NCI-H226 (cell line): ENCODE measurements at regions not wholly inside any gene's neighbourhood (a gene's known extent, or its start where the extent isn't known, plus 50 kb on each side); places are given as distances from the start of the nearest gene placed in this dataset.
"Not testable (repeated sequence)": the region's sequence is repeated elsewhere in the genome, so short reads cannot be mapped to it uniquely, and the experiment has no call there.

Source experiments
- DNase-seq: peaks from one replicate; pipeline ENCODE4 v3.0.0-alpha.2; 2015

DNA sequence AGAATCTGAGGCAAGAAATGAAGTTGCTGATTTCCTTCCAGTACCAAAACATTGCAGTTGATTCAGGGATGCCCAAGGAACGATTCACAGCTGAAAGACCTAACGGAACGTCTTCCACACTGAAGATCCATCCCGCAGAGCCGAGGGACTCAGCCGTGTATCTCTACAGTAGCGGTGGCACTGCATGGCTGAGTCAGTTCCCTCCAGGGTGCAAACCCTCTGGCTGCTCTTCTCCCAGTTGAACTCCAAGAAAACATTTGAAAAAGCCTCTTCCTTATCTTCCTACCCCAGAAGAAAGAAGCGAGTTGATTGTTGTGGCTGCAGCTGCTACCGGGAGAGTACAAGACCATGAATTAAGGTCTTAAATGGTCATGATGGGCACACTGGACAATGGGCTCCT, 147.1 kb upstream of the PRSS1 start:
- DNase-seq = no peak

- DNase-seq = no peak
Observed at GRCh38 chr7:142598297-142598696, 151.0 kb upstream of the PRSS1 start.

- no peak for DNase-seq
Observed at GRCh38 chr7:142597547-142597946, 151.7 kb upstream of the PRSS1 start.

DNA sequence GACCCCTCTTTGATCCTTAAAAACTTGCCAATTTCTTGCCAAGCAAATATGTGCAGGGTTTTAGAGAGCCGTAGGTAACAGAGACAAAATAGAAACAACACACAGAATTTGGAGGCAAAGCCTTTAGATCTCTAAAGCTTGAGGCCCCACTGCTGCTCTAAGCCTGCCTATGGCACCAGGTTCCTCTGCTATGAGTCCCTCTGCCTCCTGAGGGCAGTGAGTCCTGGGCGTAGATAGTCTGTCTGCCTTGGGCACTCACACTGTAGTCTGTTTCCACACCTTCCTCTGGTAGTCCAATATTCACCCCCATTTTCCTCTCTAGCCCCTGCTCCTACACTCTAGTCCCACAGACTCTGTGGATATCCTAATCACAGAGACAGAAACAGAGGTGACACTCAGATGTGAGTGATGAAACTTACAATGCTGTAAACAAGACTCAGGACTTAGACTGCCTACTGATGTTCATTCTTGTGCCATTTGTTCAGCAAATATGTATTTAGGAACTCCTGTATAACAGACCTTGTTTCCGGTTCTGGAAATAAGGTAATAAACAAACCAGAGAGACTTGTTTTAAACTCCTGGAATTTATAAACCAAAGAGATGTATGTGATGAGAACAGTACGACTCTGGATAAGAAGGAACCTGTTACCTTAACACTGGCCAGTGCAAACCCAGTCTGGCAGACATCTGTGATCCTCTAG, 153.3 kb upstream of the PRSS1 start:
- DNase-seq = no peak

DNA sequence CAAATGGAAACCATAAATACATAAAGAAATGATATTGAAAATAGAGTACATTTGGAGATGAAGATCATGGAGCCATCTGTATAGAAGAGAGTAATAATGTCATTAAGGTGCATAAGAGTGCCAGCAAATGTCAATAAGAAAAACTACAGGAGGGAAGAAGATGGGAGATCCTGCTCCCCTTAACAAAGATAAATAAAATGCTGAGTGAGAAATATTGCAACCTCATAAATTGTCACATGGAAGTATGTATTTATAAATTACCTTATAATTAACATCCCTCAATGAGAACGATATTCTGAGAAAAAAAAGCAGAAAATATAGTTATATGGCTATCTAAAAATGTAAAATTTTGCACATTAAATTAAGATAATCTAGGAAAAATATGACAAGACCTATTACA, 155.2 kb upstream of the PRSS1 start:
- no peak for DNase-seq

- DNase-seq = no peak
Observed at GRCh38 chr7:142593106-142593505, 156.2 kb upstream of the PRSS1 start.

DNA sequence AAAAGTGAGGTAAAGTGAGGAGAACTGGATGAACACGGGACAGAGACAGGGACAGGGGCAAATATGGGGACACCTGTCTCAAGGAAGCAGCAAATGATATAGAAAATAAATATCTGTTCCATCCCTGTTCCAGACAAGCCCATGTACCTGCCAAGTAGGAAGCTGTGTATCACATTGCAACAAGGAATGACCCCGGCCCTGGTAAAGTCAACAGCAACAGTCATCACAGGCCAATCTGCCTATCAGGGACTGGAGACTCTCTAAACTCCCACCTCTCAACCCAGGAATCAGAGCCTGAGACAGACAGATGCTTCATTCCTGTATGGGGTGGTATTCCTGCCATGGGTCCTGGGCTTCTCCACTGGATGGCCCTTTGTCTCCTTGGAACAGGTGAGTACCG, 156.6 kb upstream of the PRSS1 start:
- DNase-seq = no peak

DNA sequence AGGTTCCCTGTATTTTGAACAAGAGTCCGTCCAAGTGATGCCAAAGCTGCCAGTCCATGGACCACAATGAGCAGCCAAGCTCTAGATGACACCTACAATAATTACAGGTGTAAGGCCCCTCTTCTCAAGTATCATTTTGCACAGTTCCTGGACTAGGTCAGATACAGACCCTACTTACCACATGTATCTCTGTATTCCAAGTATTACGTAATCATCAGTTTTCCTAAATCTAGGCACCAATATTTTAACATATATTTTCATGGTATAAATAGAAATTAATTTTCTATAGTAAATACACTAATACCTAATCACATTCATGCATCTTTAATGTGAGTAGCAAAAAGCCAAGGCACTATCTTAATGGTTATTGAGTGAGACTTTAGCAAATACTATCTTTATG, 157.0 kb upstream of the PRSS1 start:
- no peak for DNase-seq

DNA sequence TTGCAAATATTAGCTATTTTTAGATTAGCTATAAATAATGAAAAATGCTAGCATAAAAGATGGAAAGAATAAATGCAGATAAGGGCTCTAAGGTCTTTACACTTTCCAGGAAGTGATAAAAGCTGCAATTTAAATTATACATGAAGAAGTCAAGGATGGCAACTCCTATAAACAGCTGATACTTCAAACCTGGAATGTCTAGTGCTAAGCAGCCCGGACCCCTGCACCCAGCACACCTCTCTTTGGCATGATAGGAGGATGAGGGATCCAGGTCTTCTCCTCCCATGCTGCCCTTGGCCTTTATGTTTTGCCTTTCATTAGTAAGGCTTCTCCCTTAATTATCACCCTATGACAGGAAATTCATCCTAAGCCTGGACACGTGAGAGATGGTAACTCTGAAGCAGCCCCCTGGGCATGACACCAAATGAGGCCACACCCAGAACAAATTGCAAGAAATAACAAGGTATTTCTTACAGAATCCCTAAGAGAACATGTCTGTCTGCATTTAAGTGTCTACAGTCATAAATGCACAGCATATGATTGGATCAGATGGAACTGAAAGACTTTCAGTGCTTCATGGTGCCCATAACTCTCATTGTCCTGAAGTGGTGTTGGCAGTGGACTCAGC, 158.3 kb upstream of the PRSS1 start:
- no peak for DNase-seq

GRCh38 chr7:142590077-142590476, 159.2 kb upstream of the PRSS1 start:
- DNase-seq = no peak

- DNase-seq = peak; percentile 53
Observed at GRCh38 chr7:142587578-142588191, 161.6 kb upstream of the PRSS1 start.

- DNase-seq = no peak
Observed at GRCh38 chr7:142586611-142587010, 162.7 kb upstream of the PRSS1 start.

GRCh38 chr7:142585425-142585824, 163.8 kb upstream of the PRSS1 start:
- peak; percentile 16 for DNase-seq

DNA sequence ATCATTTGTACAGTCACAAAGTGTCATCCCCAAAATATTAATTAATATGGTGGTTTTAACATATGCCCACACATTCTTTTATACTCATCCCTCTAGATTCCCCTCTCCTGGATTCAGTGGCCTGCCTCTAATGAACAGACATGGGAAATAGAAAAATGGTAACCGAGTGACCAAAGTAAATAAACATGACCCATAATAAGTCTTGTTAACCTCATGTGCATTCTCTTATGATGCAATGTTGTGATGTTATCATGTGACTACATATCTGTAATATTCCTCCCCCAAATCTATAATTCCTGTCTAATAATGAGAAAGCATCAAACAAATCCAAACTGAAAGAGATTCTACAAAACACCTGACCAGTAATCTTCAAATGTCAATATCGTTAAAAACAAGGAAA, 164.5 kb upstream of the PRSS1 start:
- peak; percentile 41 for DNase-seq

- peak; percentile 91 for DNase-seq
Observed at GRCh38 chr7:142583446-142583845, 165.8 kb upstream of the PRSS1 start.

DNA sequence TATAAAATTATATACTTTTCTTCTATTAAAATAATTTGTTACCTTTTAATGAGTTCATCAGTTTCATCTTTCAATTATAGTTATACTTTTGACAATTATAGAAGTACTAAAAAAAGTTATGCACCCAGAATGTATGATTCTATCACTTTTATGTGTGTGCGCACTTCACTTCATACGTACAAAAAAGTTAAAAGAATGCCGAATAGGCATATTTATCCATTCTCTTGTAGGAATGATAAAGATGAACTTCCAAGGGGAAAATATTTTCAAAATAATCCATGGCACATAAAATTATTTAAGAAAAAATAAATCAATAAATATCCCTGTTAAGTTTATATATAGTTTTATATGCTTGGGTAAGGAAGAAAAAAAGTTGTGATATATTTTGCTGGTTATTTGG, 166.9 kb upstream of the PRSS1 start:
- no peak for DNase-seq

GRCh38 chr7:142581341-142581740, 167.9 kb upstream of the PRSS1 start:
- peak; percentile 43 for DNase-seq

- DNase-seq = no peak
Observed at GRCh38 chr7:142579946-142580345, 169.3 kb upstream of the PRSS1 start.

DNA sequence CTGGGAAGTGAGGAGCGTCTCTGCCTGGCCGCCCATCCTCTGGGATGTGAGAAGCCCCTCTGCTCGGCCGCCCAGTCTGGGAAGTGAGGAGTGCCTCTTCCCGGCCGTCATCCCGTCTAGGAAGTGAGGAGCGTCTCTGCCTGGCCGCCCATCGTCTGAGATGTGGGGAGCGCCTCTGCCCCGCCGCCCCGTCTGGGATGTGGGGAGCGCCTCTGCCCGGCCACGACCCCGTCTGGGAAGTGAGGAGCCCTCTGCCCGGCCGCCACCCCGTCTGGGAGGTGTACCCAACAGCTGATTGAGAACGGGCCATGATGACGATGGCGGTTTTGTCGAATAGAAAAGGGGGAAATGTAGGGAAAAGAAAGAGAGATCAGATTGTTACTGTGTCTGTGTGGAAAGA, 173.9 kb upstream of the PRSS1 start:
- not testable (repeated sequence) for DNase-seq

DNA sequence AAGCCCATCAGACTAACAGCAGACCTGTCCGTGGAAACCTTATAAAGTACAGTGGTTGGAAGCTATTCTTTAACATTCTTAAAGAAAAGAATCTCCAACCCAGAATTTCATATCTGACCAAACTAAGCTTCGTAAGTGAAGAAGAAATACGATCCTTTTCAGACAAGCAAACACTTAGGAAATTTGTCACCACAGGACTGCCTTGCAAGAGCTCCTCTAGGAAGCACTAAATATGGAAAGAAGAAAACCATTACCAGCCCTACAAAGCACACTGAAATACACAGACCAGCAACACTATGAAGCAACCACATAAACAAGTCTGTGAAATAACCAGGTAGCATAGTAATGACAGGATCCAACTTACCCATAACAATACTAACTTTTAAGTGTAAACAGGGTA, 177.7 kb upstream of the PRSS1 start:
- DNase-seq = no peak

DNA sequence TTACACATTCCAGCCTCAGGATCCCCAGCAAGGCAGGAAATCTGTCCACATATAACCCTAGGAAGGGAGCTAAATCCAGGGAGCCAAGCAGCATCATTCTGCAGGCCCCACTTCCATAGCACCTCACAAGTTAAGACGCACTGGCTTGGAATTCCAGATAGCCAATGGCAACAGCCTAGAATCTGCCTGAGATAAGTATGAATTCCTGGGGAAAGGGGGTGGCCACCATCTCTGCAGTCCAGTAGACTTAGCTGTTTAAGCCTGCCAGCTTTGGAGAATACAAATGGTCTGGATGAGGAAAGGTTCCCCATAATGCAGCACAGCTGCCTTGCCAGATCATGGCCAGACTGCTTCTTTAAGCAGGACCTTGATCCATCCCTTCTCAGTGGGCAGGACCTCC, 179.4 kb upstream of the PRSS1 start:
- DNase-seq = peak; percentile 66

DNA sequence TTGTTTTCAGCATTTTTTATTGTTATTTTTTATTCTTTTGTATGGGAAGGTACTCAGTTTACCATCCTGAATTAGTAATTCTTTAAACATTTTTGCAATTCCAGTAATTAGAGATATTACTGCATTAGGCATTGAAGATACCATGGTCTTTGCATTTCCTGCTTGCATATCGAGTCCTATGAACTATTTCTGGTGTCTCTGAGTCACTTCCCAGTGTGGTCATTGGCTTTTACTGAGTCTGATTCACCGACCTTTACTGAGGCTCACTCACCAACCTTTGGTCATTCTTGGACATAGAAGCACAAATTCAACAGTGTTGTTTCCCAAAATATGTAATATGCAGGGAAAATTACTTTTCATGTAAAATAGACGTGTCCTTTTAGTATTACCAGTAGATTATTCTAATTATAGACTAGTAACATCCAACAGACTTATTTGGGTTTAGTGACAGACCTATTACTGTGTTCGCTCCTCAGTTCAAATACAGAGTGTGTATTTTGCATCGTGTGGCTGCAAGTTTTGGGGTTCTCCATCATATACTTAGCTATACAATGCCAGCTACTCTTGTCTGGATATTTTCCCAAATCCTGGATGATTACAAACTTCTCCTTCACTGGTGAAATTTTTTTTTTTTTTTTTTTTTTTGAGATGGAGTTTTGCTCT, 180.7 kb upstream of the PRSS1 start:
- DNase-seq = peak; percentile 80

DNA sequence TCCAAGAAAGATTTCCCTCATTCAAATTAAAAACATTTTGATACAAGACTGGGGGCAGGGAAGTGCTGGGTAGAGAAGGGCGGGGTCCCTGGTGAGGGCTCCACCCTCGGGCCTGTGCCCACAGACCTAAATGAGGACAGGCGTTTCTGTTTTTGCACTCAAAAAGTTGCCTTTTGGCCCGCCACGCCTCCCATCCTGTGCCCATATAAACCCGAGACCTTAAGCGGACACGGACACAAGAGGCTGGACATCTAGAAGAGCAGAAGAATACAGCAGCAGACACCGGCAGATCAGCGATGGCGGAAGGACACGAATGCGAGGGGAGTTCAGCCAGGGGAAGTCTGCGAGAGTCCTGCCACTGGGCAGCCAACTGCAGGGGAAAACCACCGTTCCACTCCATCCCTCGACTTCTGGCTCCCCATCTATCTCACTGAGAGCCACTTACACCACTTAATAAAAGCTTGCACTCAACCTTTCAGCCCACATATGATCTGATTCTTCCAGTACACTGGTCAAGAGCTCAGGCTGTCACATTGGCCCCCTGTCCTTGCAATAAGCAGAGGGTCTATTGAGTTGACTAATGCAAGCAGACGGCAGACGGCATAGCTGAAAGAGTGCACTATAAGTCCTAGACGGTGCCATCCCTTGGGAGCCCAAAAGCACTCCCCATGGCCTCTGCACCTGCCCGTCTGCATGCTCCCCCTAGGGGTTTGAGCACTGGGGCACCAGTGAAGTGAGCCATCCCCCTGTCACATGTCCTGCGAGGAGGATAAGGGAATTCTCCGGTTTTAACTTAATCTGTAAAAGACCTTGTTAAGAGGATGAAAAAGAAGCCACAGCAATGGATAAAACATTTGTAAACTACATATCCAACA, 181.8 kb upstream of the PRSS1 start:
- DNase-seq = no peak
